Hepatocyte (in vitro differentiated cells): ENCODE measurements at regions not wholly inside any gene's neighbourhood (a gene's known extent, or its start where the extent isn't known, plus 50 kb on each side); places are given as distances from the start of the nearest gene placed in this dataset.

Experiments used
- CTCF ChIP-seq: fragments of 200-600 bp; sonication (generic); IDR thresholded peaks from 2 replicates; pipeline ENCODE4 v1.5.1; 2016; ENCODE audit warnings: antibody characterized with exemption, mild to moderate bottlenecking; ENCODE audit not compliant: poor library complexity
- EZH2 ChIP-seq: fragments of 200-600 bp; sonication (generic); IDR thresholded peaks from 2 replicates; pipeline ENCODE4 v1.6.1; 2016; ENCODE audit warnings: antibody characterized with exemption, mild to moderate bottlenecking, borderline replicate concordance
- EZH2phosphoT487 ChIP-seq: fragments of 200-600 bp; sonication (generic); IDR thresholded peaks from one replicate; pipeline ENCODE4 v1.6.1; 2018; ENCODE audit warnings: antibody characterized with exemption, mild to moderate bottlenecking, low read depth, moderate library complexity; ENCODE audit not compliant: unreplicated experiment, severe bottlenecking

GRCh38 chr12:105978276-105978675, 160.5 kb downstream of the NUAK1 start:
- no peak for TF ChIP-seq CTCF
- TF ChIP-seq EZH2, result no peak
- no peak for TF ChIP-seq EZH2phosphoT487
